ENCODE measurements at regions not wholly inside any gene's neighbourhood (a gene's known extent, or its start where the extent isn't known, plus 50 kb on each side); places are given as distances from the start of the nearest gene placed in this dataset.

DNA sequence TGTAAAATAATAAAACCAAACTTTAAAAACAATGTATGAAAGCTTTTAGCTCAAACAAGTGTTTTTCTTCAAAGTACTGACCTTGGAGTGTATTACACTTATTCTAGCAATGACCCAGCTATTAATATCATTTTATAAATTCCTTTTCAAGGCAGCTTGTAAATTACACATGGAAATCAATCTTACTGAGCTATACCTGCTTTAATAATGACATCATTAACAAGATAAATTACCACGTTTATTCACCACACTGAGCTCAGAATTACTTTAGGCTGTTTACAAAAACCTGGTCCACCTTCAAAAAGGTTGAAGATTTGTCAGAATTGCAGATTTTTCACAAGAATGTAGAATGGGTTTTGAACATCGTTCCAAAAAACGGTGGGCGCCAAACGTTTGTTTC lies 91.7 kb upstream of the RFLNA start:
- Histone ChIP-seq H3K36me3 (ENCODE audit: control insufficient read depth in 2 of 4, insufficient read depth in 4 of 4, low read length in 3 of 4) (no peaks in the 10 kb centered on the region), H2BK5ac (ENCODE audit: low read depth, low read length) (no peak overlapping the region), H3K79me2 (ENCODE audit: control insufficient read depth in 1 of 2, insufficient read depth in 2 of 2, low read length in 2 of 2) (no peaks in the 10 kb centered on the region), H3K9me3 (ENCODE audit: insufficient read depth in 2 of 2, low read depth in 1 of 2, low read length in 1 of 2) (peaks cover 0 to 3% of the 10 kb centered on the region in 2 experiments; a peak in 2 of 4 replicates), H3K4me3 (ENCODE audit: extremely low read depth in 1 of 4, insufficient read depth in 2 of 4, low read depth in 3 of 4, low read length in 4 of 4) (no peak overlapping the region), H2BK120ac (replicated peaks; ENCODE audit: low read depth, low read length) (no peak overlapping the region), H3K79me1 (ENCODE audit: low read depth, low read length) (no peaks in the 10 kb centered on the region), H3K23ac (ENCODE audit: insufficient read length) (no peak overlapping the region), H3K4me1 (replicated peaks in 1 of 4; ENCODE audit: control insufficient read depth in 3 of 4, insufficient read depth in 4 of 4, low read length in 3 of 4) (0 out of 7 replicates have a peak, but pooled peaks cover 0 to 4% (median 2%) of the 10 kb centered on the region in 4 experiments), H3K56ac (replicated peaks; ENCODE audit: insufficient read length, low read depth, low read length) (no peak overlapping the region), H3K23me2 (ENCODE audit: low read depth, low read length) (no peaks in the 10 kb centered on the region), H3K18ac (ENCODE audit: extremely low read depth, low read length) (no peak overlapping the region), H4K91ac (replicated peaks; ENCODE audit: insufficient read length, low read length) (no peak overlapping the region), H2AFZ (ENCODE audit: low read length) (no peak overlapping the region), H2BK15ac (ENCODE audit: low read length) (no peak overlapping the region), H4K20me1 (replicated peaks in 1 of 2; ENCODE audit: control insufficient read depth in 1 of 2, insufficient read depth in 2 of 2, low read length in 2 of 2) (no peaks in the 10 kb centered on the region), H2BK20ac (ENCODE audit: low read length) (no peak overlapping the region), H4K8ac (ENCODE audit: extremely low read depth, insufficient read depth, low read length) (no peak overlapping the region), H4K5ac (ENCODE audit: insufficient read length, low read depth, low read length) (no peak overlapping the region), H3K4me2 (ENCODE audit: insufficient read depth in 1 of 2, low read depth in 2 of 2, low read length in 2 of 2) (no peak overlapping the region), H2AK5ac (ENCODE audit: low read depth, low read length) (no peak overlapping the region), H3K27me3 (replicated peaks in 1 of 4; ENCODE audit: control insufficient read depth in 3 of 4, extremely low read depth in 1 of 4, insufficient read depth in 3 of 4, low read length in 3 of 4) (no peaks in the 10 kb centered on the region; a peak in 1 of 7 replicates), H3K27ac (ENCODE audit: low read depth, low read length) (no peak overlapping the region), H2BK12ac (ENCODE audit: low read depth, low read length) (no peak overlapping the region), H3K14ac (ENCODE audit: insufficient read length) (no peak overlapping the region), H3K4ac (replicated peaks; ENCODE audit: insufficient read length, low read depth, low read length) (no peak overlapping the region), H3K9ac (replicated peaks in 1 of 4; ENCODE audit: extremely low read depth in 1 of 4, low read depth in 3 of 4, low read length in 3 of 4) (no peak overlapping the region)
- 91% methylated on average over 5 of the region's 5 CpGs; no CpG with 5 or more reads in 1 of the 2 experiments for WGBS, 2 experiments (ENCODE audit: extremely low coverage in 1 of 2, insufficient coverage in 1 of 2, insufficient read length in 1 of 2, insufficient replicate concordance in 2 of 2, low coverage in 1 of 2, low lambda C conversion rate in 2 of 2, missing lambda C conversion rate in 1 of 2)
- CTCF ChIA-PET (ENCODE audit: partially characterized antibody) = interaction anchor here (0.8 kb wide), 1 partner anchor 167 kb away, joined by 3 read pairs; no protein-coding TSS in a partner anchor
- no peak for TF ChIP-seq KDM1A (IDR thresholded peaks at IDR 0.05; ENCODE audit: borderline replicate concordance, low read length)
- TF ChIP-seq CHD2 (IDR thresholded peaks at IDR 0.05; ENCODE audit: low read length) = no peak
- no peak for TF ChIP-seq EGR1 (IDR thresholded peaks at IDR 0.05; ENCODE audit: borderline replicate concordance, low read depth, low read length)
- TF ChIP-seq SP4 (IDR thresholded peaks at IDR 0.05; ENCODE audit: low read length) = no peak
- no peak for TF ChIP-seq RFX5 (IDR thresholded peaks at IDR 0.05; ENCODE audit: borderline replicate concordance, low read depth, low read length)
- no peak for TF ChIP-seq TAF1 (IDR thresholded peaks at IDR 0.05; ENCODE audit: low read depth, low read length)
- no peak for TF ChIP-seq CHD1 (IDR thresholded peaks at IDR 0.05; ENCODE audit: low read depth, low read length)
- TF ChIP-seq KDM5A (IDR thresholded peaks at IDR 0.05; ENCODE audit: low read length) = no peak
- no peak for TF ChIP-seq BACH1 (IDR thresholded peaks at IDR 0.05; ENCODE audit: low read length)
- no peak for FAIRE-seq
- POLR2A ChIA-PET (ENCODE audit: partially characterized antibody) = interaction anchor here (0.8 kb wide), 1 partner anchor 101 kb away, joined by 3 read pairs; no protein-coding TSS in a partner anchor
- no peak for DNase-seq (ENCODE audit: low read depth in 1 of 2, low spot score in 2 of 2)
